GM19043 (cell line): ENCODE measurements at regions not wholly inside any gene's neighbourhood (a gene's known extent, or its start where the extent isn't known, plus 50 kb on each side); places are given as distances from the start of the nearest gene placed in this dataset.
A peak's percentile ranks its signal among the peaks of the same experiment; 100 is the strongest.

Source experiments
- ATAC-seq: cut with Tn5 transposase; IDR thresholded peaks from one replicate; pipeline ENCODE4 v1.9.1; 2021; ENCODE audit warnings: low read depth; ENCODE audit not compliant: unreplicated experiment

GRCh38 chr1:90650401-90650800, 66.7 kb downstream of the BARHL2 start:
- ATAC-seq: no peak

- no peak for ATAC-seq
These were observed 76.8 kb downstream of the BARHL2 start for GRCh38 chr1:90640325-90640724.

GRCh38 chr1:90622666-90623065, 94.4 kb downstream of the BARHL2 start:
- no peak for ATAC-seq

- no peak for ATAC-seq
These were observed 95.1 kb downstream of the BARHL2 start for GRCh38 chr1:90621986-90622385.

- no peak for ATAC-seq
These were observed 100.7 kb downstream of the BARHL2 start for GRCh38 chr1:90616395-90616794.

- ATAC-seq: no peak
These were observed 102.2 kb downstream of the BARHL2 start for GRCh38 chr1:90614872-90615271.

- ATAC-seq: no peak
These were observed 103.7 kb downstream of the BARHL2 start for GRCh38 chr1:90613371-90613770.

- ATAC-seq: no peak
These were observed 105.1 kb downstream of the BARHL2 start for GRCh38 chr1:90612033-90612432.

GRCh38 chr1:90607736-90608135, 109.4 kb downstream of the BARHL2 start:
- ATAC-seq: no peak

GRCh38 chr1:90605070-90605469, 112.0 kb downstream of the BARHL2 start:
- ATAC-seq: no peak

GRCh38 chr1:90593312-90593711, 123.8 kb downstream of the BARHL2 start:
- no peak for ATAC-seq

GRCh38 chr1:90591970-90592356, 125.1 kb downstream of the BARHL2 start:
- no peak for ATAC-seq

GRCh38 chr1:90591355-90591969, 125.6 kb downstream of the BARHL2 start:
- no peak for ATAC-seq

- no peak for ATAC-seq
These were observed 136.9 kb downstream of the BARHL2 start for GRCh38 chr1:90580176-90580575.

GRCh38 chr1:90579212-90579802, 137.8 kb downstream of the BARHL2 start:
- peak; percentile 85 for ATAC-seq

GRCh38 chr1:90574692-90575370, 142.3 kb downstream of the BARHL2 start:
- ATAC-seq: no peak

GRCh38 chr1:90573736-90574135, 143.4 kb downstream of the BARHL2 start:
- no peak for ATAC-seq

GRCh38 chr1:90572446-90572845, 144.7 kb downstream of the BARHL2 start:
- no peak for ATAC-seq

- no peak for ATAC-seq
These were observed 148.7 kb downstream of the BARHL2 start for GRCh38 chr1:90568436-90568835.

- no peak for ATAC-seq
These were observed 152.9 kb downstream of the BARHL2 start for GRCh38 chr1:90564164-90564563.

GRCh38 chr1:90562892-90563291, 154.2 kb downstream of the BARHL2 start:
- no peak for ATAC-seq

GRCh38 chr1:90561911-90562310, 155.2 kb downstream of the BARHL2 start:
- ATAC-seq: no peak
